Liver (tissue), 8 donors: ENCODE measurements at regions not wholly inside any gene's neighbourhood (a gene's known extent, or its start where the extent isn't known, plus 50 kb on each side); places are given as distances from the start of the nearest gene placed in this dataset.

Source experiments
- DNase-seq: peaks from one replicate; pipeline ENCODE4 v3.0.0-alpha.2; 2017; ENCODE audit warnings: low spot score
- H3K27ac ChIP-seq, 2 donors: one replicate each; pipeline ENCODE4 v1.7.0; 2013; ENCODE audit warnings: inconsistent platforms in 2 of 2, low read length in 2 of 2, control low read depth in 1 of 2, low read depth in 1 of 2, mild to moderate bottlenecking in 1 of 2
- H3K27me3 ChIP-seq, 4 donors: one replicate each; pipeline versions ENCODE4 v1.6.1 to v1.7.0; 2013; ENCODE audit warnings: low read length in 3 of 4, inconsistent platforms in 1 of 4, mild to moderate bottlenecking in 1 of 4, moderate library complexity in 1 of 4; ENCODE audit not compliant: control insufficient read depth in 4 of 4, insufficient read depth in 4 of 4
- H3K36me3 ChIP-seq, 4 donors: one replicate each; pipeline versions ENCODE4 v1.6.1 to v1.7.0; 2013; ENCODE audit warnings: low read length in 3 of 4, mild to moderate bottlenecking in 3 of 4, low read depth in 1 of 4, moderate library complexity in 1 of 4; ENCODE audit not compliant: control insufficient read depth in 4 of 4, insufficient read depth in 3 of 4
- H3K4me1 ChIP-seq, 4 donors: one replicate each; pipeline versions ENCODE4 v1.6.1 to v1.7.0; 2013; ENCODE audit warnings: low read length in 3 of 4, mild to moderate bottlenecking in 3 of 4, moderate library complexity in 1 of 4; ENCODE audit not compliant: control insufficient read depth in 4 of 4, insufficient read depth in 4 of 4
- H3K4me3 ChIP-seq, 3 donors: one replicate each; pipeline versions ENCODE4 v1.6.1 to v1.7.0; 2013; ENCODE audit warnings: low read length in 3 of 3, control low read depth in 1 of 3, low read depth in 1 of 3, mild to moderate bottlenecking in 1 of 3
- H3K9ac ChIP-seq, 2 donors: one replicate each; pipeline ENCODE4 v1.7.0; 2013; ENCODE audit warnings: low read length in 2 of 2, mild to moderate bottlenecking in 2 of 2, moderate library complexity in 2 of 2, control low read depth in 1 of 2, low read depth in 1 of 2
- H3K9me3 ChIP-seq, 4 donors: one replicate each; pipeline versions ENCODE4 v1.6.1 to v1.7.0; 2013; ENCODE audit warnings: low read length in 3 of 4; ENCODE audit not compliant: control insufficient read depth in 4 of 4
- CTCF ChIP-seq: fragments of 150-350 bp; IDR thresholded peaks from 2 replicates; pipeline ENCODE4 v1.5.1; 2017; ENCODE audit warnings: improper control_type of control experiment, low read depth, low read length; ENCODE audit not compliant: missing input control
- EGR1 ChIP-seq, 2 donors: IDR thresholded peaks; 2 replicates each; pipeline ENCODE4 v1.6.1; 2016 to 2018; ENCODE audit warnings: antibody characterized with exemption in 2 of 2, low read depth in 2 of 2
- FOXA1 ChIP-seq: IDR thresholded peaks from 2 replicates; pipeline ENCODE4 v1.6.1; 2016; ENCODE audit warnings: antibody characterized with exemption
- FOXA2 ChIP-seq: IDR thresholded peaks from 2 replicates; pipeline ENCODE4 v1.6.1; 2016; ENCODE audit warnings: antibody characterized with exemption
- GABPA ChIP-seq, 2 donors: IDR thresholded peaks in 1 of 2; conservative IDR thresholded peaks in 1 of 2; 2 replicates each; pipeline ENCODE4 v1.6.1; 2016; ENCODE audit warnings: antibody characterized with exemption in 2 of 2, mild to moderate bottlenecking in 1 of 2, moderate library complexity in 1 of 2
- HNF4A ChIP-seq, 2 donors: conservative IDR thresholded peaks; 2 replicates each; pipeline ENCODE4 v1.6.1; 2016; ENCODE audit warnings: antibody characterized with exemption in 2 of 2, mild to moderate bottlenecking in 2 of 2
- HNF4G ChIP-seq: IDR thresholded peaks from 2 replicates; pipeline ENCODE4 v1.6.1; 2016; ENCODE audit warnings: antibody characterized with exemption
- JUND ChIP-seq, 2 donors: IDR thresholded peaks; 2 replicates each; pipeline ENCODE4 v1.6.1; 2016; ENCODE audit warnings: antibody characterized with exemption in 2 of 2
- NR2F2 ChIP-seq: IDR thresholded peaks from 2 replicates; pipeline ENCODE4 v1.6.1; 2016; ENCODE audit warnings: antibody characterized with exemption
- RAD21 ChIP-seq, 2 donors: IDR thresholded peaks; 2 replicates each; pipeline ENCODE4 v1.6.1; 2016; ENCODE audit warnings: antibody characterized with exemption in 2 of 2, mild to moderate bottlenecking in 2 of 2
- RXRA ChIP-seq, 2 donors: IDR thresholded peaks; 2 replicates each; pipeline ENCODE4 v1.6.1; 2017 to 2018; ENCODE audit warnings: antibody characterized with exemption in 2 of 2, mild to moderate bottlenecking in 1 of 2
- SP1 ChIP-seq: IDR thresholded peaks from 2 replicates; pipeline ENCODE4 v1.6.1; 2018; ENCODE audit warnings: antibody characterized with exemption, mild to moderate bottlenecking
- TAF1 ChIP-seq: conservative IDR thresholded peaks from 2 replicates; pipeline ENCODE4 v1.6.1; 2016; ENCODE audit warnings: antibody characterized with exemption, mild to moderate bottlenecking
- YY1 ChIP-seq: IDR thresholded peaks from 2 replicates; pipeline ENCODE4 v1.6.1; 2016; ENCODE audit warnings: antibody characterized with exemption, mild to moderate bottlenecking
- ZBTB33 ChIP-seq: IDR thresholded peaks from 2 replicates; pipeline ENCODE4 v1.6.1; 2016; ENCODE audit warnings: antibody characterized with exemption
- WGBS: extraction: QIAGEN DNeasy Blood & Tissue Kit; methylation state at CpG from one replicate; pipeline ENCODE4 v1.1.7; 2013; 5-methylcytosine and 5-hydroxymethylcytosine counted together
- TF ChIP-seq, protein P1 (sequence below): IDR thresholded peaks from 2 replicates; pipeline ENCODE4 v1.6.1; 2016; ENCODE audit warnings: antibody characterized with exemption
- TF ChIP-seq, protein P2 (sequence below): IDR thresholded peaks from 2 replicates; pipeline ENCODE4 v1.6.1; 2016; ENCODE audit warnings: antibody characterized with exemption, mild to moderate bottlenecking
- donor health status: healthy.
- donor health status: healthy.
- donor health status: healthy.
- donor health status: healthy.
- donor health status: healthy.

GRCh38 chr6:18997375-18997826 lies 610.3 kb downstream of the RNF144B start:
- DNase-seq = no peak
- H3K4me3 ChIP-seq = no peak overlapping the region
- H3K9me3 ChIP-seq = no peaks in the 10 kb centered on the region
- H3K27ac ChIP-seq = no peak overlapping the region
- no peak overlapping the region for H3K9ac ChIP-seq
- TF ChIP-seq JUND (IDR thresholded peaks at IDR 0.05) (no peak), EGR1 (IDR thresholded peaks at IDR 0.05; ENCODE audit: low read depth in 2 of 2) (no peak), TAF1 (no peak), RAD21 (IDR thresholded peaks at IDR 0.05) (peak; percentile 72 to 81), GABPA (IDR thresholded peaks at IDR 0.05 in 1 of 2, conservative IDR thresholded peaks at IDR 0.05 in 1 of 2) (no peak), FOXA1 (no peak), SP1 (no peak), HNF4A (conservative IDR thresholded peaks at IDR 0.05) (no peak), CTCF (peak; percentile 55), HNF4G (no peak), YY1 (no peak), NR2F2 (no peak), RXRA (IDR thresholded peaks at IDR 0.05) (no peak), ZBTB33 (no peak), FOXA2 (no peak)
- H3K27me3 ChIP-seq = no peaks in the 10 kb centered on the region
- no peaks in the 10 kb centered on the region for H3K36me3 ChIP-seq
- WGBS = 22% methylated on average over 2 of the region's 2 CpGs
- no peaks in the 10 kb centered on the region for H3K4me1 ChIP-seq

GRCh38 chr6:19002976-19003560 lies 615.9 kb downstream of the RNF144B start:
- no peak overlapping the region for H3K27ac ChIP-seq
- TF ChIP-seq NR2F2 = no peak
- no peak overlapping the region for H3K4me3 ChIP-seq
- DNase-seq = no peak
- no peak overlapping the region for H3K9ac ChIP-seq
- H3K27me3 ChIP-seq = no peaks in the 10 kb centered on the region
- H3K4me1 ChIP-seq = no peaks in the 10 kb centered on the region
- H3K9me3 ChIP-seq = no peaks in the 10 kb centered on the region
- H3K36me3 ChIP-seq = no peaks in the 10 kb centered on the region
- 43% methylated on average over 1 of the region's 1 CpG for WGBS

GRCh38 chr6:19004176-19004575 lies 617.0 kb downstream of the RNF144B start:
- Histone ChIP-seq H3K27ac (no peak overlapping the region), H3K36me3 (no peaks in the 10 kb centered on the region), H3K4me1 (no peaks in the 10 kb centered on the region), H3K27me3 (peaks cover 0 to 4% (median 0%) of the 10 kb centered on the region in 4 donors), H3K9ac (no peak overlapping the region), H3K4me3 (no peak overlapping the region), H3K9me3 (no peaks in the 10 kb centered on the region)
- 74% methylated on average over 4 of the region's 4 CpGs for WGBS
- DNase-seq = no peak
- TF ChIP-seq, protein P1, sequence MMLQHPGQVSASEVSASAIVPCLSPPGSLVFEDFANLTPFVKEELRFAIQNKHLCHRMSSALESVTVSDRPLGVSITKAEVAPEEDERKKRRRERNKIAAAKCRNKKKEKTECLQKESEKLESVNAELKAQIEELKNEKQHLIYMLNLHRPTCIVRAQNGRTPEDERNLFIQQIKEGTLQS = no peak
- no peak for TF ChIP-seq CTCF
- TF ChIP-seq ZBTB33 = no peak
- TF ChIP-seq, protein P2, sequence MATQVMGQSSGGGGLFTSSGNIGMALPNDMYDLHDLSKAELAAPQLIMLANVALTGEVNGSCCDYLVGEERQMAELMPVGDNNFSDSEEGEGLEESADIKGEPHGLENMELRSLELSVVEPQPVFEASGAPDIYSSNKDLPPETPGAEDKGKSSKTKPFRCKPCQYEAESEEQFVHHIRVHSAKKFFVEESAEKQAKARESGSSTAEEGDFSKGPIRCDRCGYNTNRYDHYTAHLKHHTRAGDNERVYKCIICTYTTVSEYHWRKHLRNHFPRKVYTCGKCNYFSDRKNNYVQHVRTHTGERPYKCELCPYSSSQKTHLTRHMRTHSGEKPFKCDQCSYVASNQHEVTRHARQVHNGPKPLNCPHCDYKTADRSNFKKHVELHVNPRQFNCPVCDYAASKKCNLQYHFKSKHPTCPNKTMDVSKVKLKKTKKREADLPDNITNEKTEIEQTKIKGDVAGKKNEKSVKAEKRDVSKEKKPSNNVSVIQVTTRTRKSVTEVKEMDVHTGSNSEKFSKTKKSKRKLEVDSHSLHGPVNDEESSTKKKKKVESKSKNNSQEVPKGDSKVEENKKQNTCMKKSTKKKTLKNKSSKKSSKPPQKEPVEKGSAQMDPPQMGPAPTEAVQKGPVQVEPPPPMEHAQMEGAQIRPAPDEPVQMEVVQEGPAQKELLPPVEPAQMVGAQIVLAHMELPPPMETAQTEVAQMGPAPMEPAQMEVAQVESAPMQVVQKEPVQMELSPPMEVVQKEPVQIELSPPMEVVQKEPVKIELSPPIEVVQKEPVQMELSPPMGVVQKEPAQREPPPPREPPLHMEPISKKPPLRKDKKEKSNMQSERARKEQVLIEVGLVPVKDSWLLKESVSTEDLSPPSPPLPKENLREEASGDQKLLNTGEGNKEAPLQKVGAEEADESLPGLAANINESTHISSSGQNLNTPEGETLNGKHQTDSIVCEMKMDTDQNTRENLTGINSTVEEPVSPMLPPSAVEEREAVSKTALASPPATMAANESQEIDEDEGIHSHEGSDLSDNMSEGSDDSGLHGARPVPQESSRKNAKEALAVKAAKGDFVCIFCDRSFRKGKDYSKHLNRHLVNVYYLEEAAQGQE = no peak
